IMR-90 (cell line): ENCODE measurements at regions not wholly inside any gene's neighbourhood (a gene's known extent, or its start where the extent isn't known, plus 50 kb on each side); places are given as distances from the start of the nearest gene placed in this dataset.

Source experiments
- ATAC-seq: fragments of 200-7000 bp; cut with Tn5 transposase; 2 replicates; pipeline ENCODE4 v1.9.1; 2020; ENCODE audit warnings: low read depth, mild to moderate bottlenecking, moderate library complexity
- BruUV-seq: library from RNA; stranded (reverse); fragments of 400-500 nt; replicated peaks from 2 replicates; lab custom pipeline; 2021; lab: Mats Ljungman, UMichigan
- CTCF ChIA-PET: fragments of 300-600 bp; formaldehyde crosslinking; extraction: SDS; loops from one replicate; lab custom pipeline; 2021; ENCODE audit warnings: antibody characterized with exemption; lab: Yijun Ruan, JAX
- POLR2A ChIA-PET: fragments of 300-600 bp; sonication (Branson Sonifier 250); formaldehyde crosslinking; loops from one replicate; lab custom pipeline; 2022; ENCODE audit warnings: antibody characterized with exemption; ENCODE audit not compliant: unreplicated experiment; lab: Charles Lee
- DNase-seq: peaks from one replicate; pipeline ENCODE4 v3.0.0; 2013
- H2AFZ ChIP-seq: replicated peaks from 2 replicates; pipeline ENCODE3; 2013; ENCODE audit warnings: low read length, mild to moderate bottlenecking; ENCODE audit not compliant: poor library complexity
- H2AK5ac ChIP-seq: 2 replicates; pipeline ENCODE4 v1.6.1; 2013; ENCODE audit warnings: low read depth, low read length, inconsistent platforms
- H2AK9ac ChIP-seq: replicated peaks from 2 replicates; pipeline ENCODE3; 2013; ENCODE audit warnings: mild to moderate bottlenecking, low read depth, low read length, moderate library complexity; ENCODE audit not compliant: poor library complexity
- H2BK120ac ChIP-seq: 2 replicates; pipeline ENCODE4 v1.6.1; 2013; ENCODE audit warnings: low read depth, low read length, inconsistent platforms
- H2BK15ac ChIP-seq: 3 replicates; pipeline ENCODE4 v1.6.1; 2013; ENCODE audit warnings: low read depth, low read length, inconsistent platforms
- H2BK20ac ChIP-seq: 2 replicates; pipeline ENCODE4 v1.6.1; 2013; ENCODE audit warnings: low read depth, mild to moderate bottlenecking, inconsistent platforms, low read length, moderate library complexity
- H2BK5ac ChIP-seq: 2 replicates; pipeline ENCODE4 v1.6.1; 2013; ENCODE audit warnings: mild to moderate bottlenecking, low read depth, low read length, inconsistent platforms; ENCODE audit not compliant: poor library complexity, severe bottlenecking
- H3K14ac ChIP-seq: replicated peaks from 2 replicates; pipeline ENCODE4 v1.6.1; 2013; ENCODE audit warnings: low read depth, low read length, inconsistent platforms
- H3K18ac ChIP-seq: 2 replicates; pipeline ENCODE4 v1.6.1; 2013; ENCODE audit warnings: low read depth, low read length, control low read depth
- H3K23ac ChIP-seq: 2 replicates; pipeline ENCODE4 v1.6.1; 2013; ENCODE audit warnings: low read depth, low read length, inconsistent platforms
- H3K27ac ChIP-seq: 2 replicates; pipeline ENCODE4 v1.5.1; 2013; ENCODE audit warnings: mild to moderate bottlenecking, control low read depth, low read length; ENCODE audit not compliant: insufficient read depth
- H3K27me3 ChIP-seq: 2 replicates; pipeline ENCODE4 v1.6.1; 2013; ENCODE audit warnings: low read length; ENCODE audit not compliant: control insufficient read depth, insufficient read depth
- H3K36me3 ChIP-seq: 2 replicates; pipeline ENCODE4 v1.6.1; 2013; ENCODE audit warnings: low read length, mixed read lengths; ENCODE audit not compliant: control insufficient read depth, insufficient read depth
- H3K4ac ChIP-seq: 2 replicates; pipeline ENCODE4 v1.6.1; 2013; ENCODE audit warnings: low read depth, low read length, inconsistent platforms
- H3K4me1 ChIP-seq: 2 replicates; pipeline ENCODE4 v1.6.1; 2013; ENCODE audit warnings: low read length, mixed read lengths; ENCODE audit not compliant: control insufficient read depth, insufficient read depth
- H3K4me2 ChIP-seq: 2 replicates; pipeline ENCODE4 v1.6.1; 2013; ENCODE audit warnings: low read depth, mild to moderate bottlenecking, control low read depth, low read length, moderate library complexity
- H3K4me3 ChIP-seq: 2 replicates; pipeline ENCODE4 v1.5.1; 2013; ENCODE audit warnings: low read depth, mild to moderate bottlenecking, control low read depth, low read length, moderate library complexity; ENCODE audit not compliant: insufficient read depth
- H3K56ac ChIP-seq: 2 replicates; pipeline ENCODE4 v1.6.1; 2013; ENCODE audit warnings: low read length, inconsistent platforms; ENCODE audit not compliant: insufficient read depth; ENCODE audit errors: extremely low read depth
- H3K79me1 ChIP-seq, 2 experiments: 2 replicates each; pipeline ENCODE4 v1.6.1; 2013; ENCODE audit warnings: low read length in 2 of 2, inconsistent platforms in 1 of 2, low read depth in 1 of 2
- H3K9ac ChIP-seq: 2 replicates; pipeline ENCODE4 v1.6.1; 2013; ENCODE audit warnings: low read depth, low read length, control low read depth
- H3K9me1 ChIP-seq: 2 replicates; pipeline ENCODE4 v1.6.1; 2013; ENCODE audit warnings: low read length, inconsistent platforms; ENCODE audit not compliant: insufficient read depth
- H3K9me3 ChIP-seq: 2 replicates; pipeline ENCODE4 v1.6.1; 2013; ENCODE audit warnings: low read length; ENCODE audit not compliant: control insufficient read depth, insufficient read depth
- H4K20me1 ChIP-seq: 2 replicates; pipeline ENCODE4 v1.6.1; 2013; ENCODE audit warnings: low read length, inconsistent platforms; ENCODE audit not compliant: insufficient read depth
- H4K5ac ChIP-seq: 2 replicates; pipeline ENCODE4 v1.6.1; 2013; ENCODE audit warnings: mild to moderate bottlenecking, low read depth, low read length, control low read depth
- H4K8ac ChIP-seq, 2 experiments: 2 replicates each; pipeline ENCODE4 v1.6.1; 2013; ENCODE audit warnings: low read depth in 2 of 2, low read length in 2 of 2, control low read depth in 1 of 2, inconsistent platforms in 1 of 2
- H4K91ac ChIP-seq: 2 replicates; pipeline ENCODE4 v1.6.1; 2013; ENCODE audit warnings: low read depth, low read length, inconsistent platforms; ENCODE audit not compliant: insufficient read depth
- BHLHE40 ChIP-seq: fragments of 150-350 bp; IDR thresholded peaks from 2 replicates; pipeline ENCODE4 v1.6.1; 2016; ENCODE audit warnings: mild to moderate bottlenecking, low read depth, low read length
- CEBPB ChIP-seq: IDR thresholded peaks from 2 replicates; pipeline ENCODE4 v1.6.1; 2012; ENCODE audit warnings: low read depth, low read length, improper control_type of control experiment
- CHD1 ChIP-seq: IDR thresholded peaks from 2 replicates; pipeline ENCODE4 v1.6.1; 2012; ENCODE audit warnings: low read depth, low read length, improper control_type of control experiment
- CTCF ChIP-seq: conservative IDR thresholded peaks from 2 replicates; pipeline ENCODE4 v1.5.1; 2012; ENCODE audit warnings: mild to moderate bottlenecking, low read depth, low read length, improper control_type of control experiment
- MAFK ChIP-seq: IDR thresholded peaks from 2 replicates; pipeline ENCODE4 v1.6.1; 2012; ENCODE audit warnings: low read depth, low read length, improper control_type of control experiment
- MAZ ChIP-seq: IDR thresholded peaks from 2 replicates; pipeline ENCODE4 v1.6.1; 2012; ENCODE audit warnings: low read depth, mild to moderate bottlenecking, low read length, improper control_type of control experiment, moderate library complexity, borderline replicate concordance
- MXI1 ChIP-seq: IDR thresholded peaks from 2 replicates; pipeline ENCODE4 v1.6.1; 2012; ENCODE audit warnings: low read depth, mild to moderate bottlenecking, low read length, moderate library complexity, borderline replicate concordance
- NFE2L2 ChIP-seq: fragments of 150-350 bp; IDR thresholded peaks from 2 replicates; pipeline ENCODE4 v1.6.1; 2016; ENCODE audit warnings: low read depth, mild to moderate bottlenecking, low read length
- POLR2A ChIP-seq: IDR thresholded peaks from 2 replicates; pipeline ENCODE4 v1.6.1; 2012; ENCODE audit warnings: mild to moderate bottlenecking, low read depth, low read length
- RCOR1 ChIP-seq: IDR thresholded peaks from 2 replicates; pipeline ENCODE4 v1.6.1; 2012; ENCODE audit warnings: mild to moderate bottlenecking, low read length, improper control_type of control experiment; ENCODE audit not compliant: insufficient replicate concordance
- RFX5 ChIP-seq: IDR thresholded peaks from 2 replicates; pipeline ENCODE4 v1.8.0; 2012; ENCODE audit warnings: low read depth, mild to moderate bottlenecking, low read length, moderate library complexity
- SMC3 ChIP-seq: fragments of 150-350 bp; IDR thresholded peaks from 2 replicates; pipeline ENCODE4 v1.6.1; 2016; ENCODE audit warnings: low read depth, mild to moderate bottlenecking, antibody characterized with exemption, low read length, moderate library complexity
- WGBS, 2 experiments: methylation state at CpG; one replicate each; pipeline versions ENCODE4 v1.1.5 to v1.1.7; 2013; ENCODE audit warnings: missing lambda C conversion rate in 2 of 2; ENCODE audit not compliant: insufficient read length in 1 of 2; ENCODE audit errors: extremely low coverage in 2 of 2; 5-methylcytosine and 5-hydroxymethylcytosine counted together
- dilution Hi-C: fragments of 300-500 bp; cut with HindIII; formaldehyde crosslinking; loops from one replicate; pipeline ENCODE4 v1.14.3; 2018; ENCODE audit warnings: low sequenced_read_pairs; ENCODE audit not compliant: unreplicated experiment
- in situ Hi-C: fragments of 300-500 bp; cut with MboI; formaldehyde crosslinking; loops from 3 replicates; pipeline ENCODE4 v1.14.3; 2019; ENCODE audit warnings: low sequenced_read_pairs, inconsistent platforms, mixed read lengths
- intact Hi-C: fragments of 100-400 bp; cut with micrococcal nuclease; formaldehyde crosslinking; loops from 2 replicates; pipeline ENCODE4 v1.10.0; 2022

- Histone ChIP-seq H2AFZ (no peak overlapping the region), H3K4ac (no peak overlapping the region), H2BK20ac (no peak overlapping the region), H3K4me2 (no peak overlapping the region), H3K27me3 (peaks cover 61% of the 10 kb centered on the region), H2AK9ac (no peak overlapping the region), H2BK5ac (no peak overlapping the region), H3K79me1 (no peaks in the 10 kb centered on the region), H3K56ac (no peak overlapping the region), H3K9me3 (no peaks in the 10 kb centered on the region), H2BK120ac (no peak overlapping the region), H3K14ac (no peak overlapping the region), H3K36me3 (no peaks in the 10 kb centered on the region), H4K8ac (no peak overlapping the region), H4K20me1 (no peaks in the 10 kb centered on the region), H3K23ac (no peak overlapping the region), H3K9ac (no peak overlapping the region), H3K4me3 (no peak overlapping the region), H3K27ac (no peak overlapping the region), H4K91ac (no peak overlapping the region), H3K4me1 (no peaks in the 10 kb centered on the region), H4K5ac (no peak overlapping the region), H2BK15ac (no peak overlapping the region), H2AK5ac (no peak overlapping the region), H3K18ac (no peak overlapping the region), H3K9me1 (no peaks in the 10 kb centered on the region)
- dilution Hi-C loops: no loop called here
- POLR2A ChIA-PET: no interaction called here
- no TSS peak for BruUV-seq
- WGBS, 2 experiments: no CpG with 5 or more reads among the region's 6 CpGs
- in situ Hi-C loops: no loop called here
- ATAC-seq (no peak), DNase-seq (no peak)
- TF ChIP-seq MAFK (no peak), RFX5 (no peak), MXI1 (no peak), POLR2A (no peak), CTCF (no peak), MAZ (no peak), CEBPB (no peak), BHLHE40 (no peak), CHD1 (no peak), RCOR1 (no peak), SMC3 (no peak), NFE2L2 (no peak)
- CTCF ChIA-PET: no interaction called here
- intact Hi-C loops: no loop called here
These were observed 87.6 kb upstream of the LEP start for GRCh38 chr7:128153436-128153835.
